Transverse colon (tissue), 4 donors: ENCODE measurements at regions not wholly inside any gene's neighbourhood (a gene's known extent, or its start where the extent isn't known, plus 50 kb on each side); places are given as distances from the start of the nearest gene placed in this dataset.

Experiments
- DNase-seq: peaks from one replicate; pipeline ENCODE4 v3.0.0-alpha.2; 2019
- H3K27ac ChIP-seq, 4 donors: fragments of 200-600 bp; sonication (generic); 2 replicates each; pipeline ENCODE4 v1.5.1; 2016 to 2018; ENCODE audit warnings: inconsistent platforms in 4 of 4
- H3K27me3 ChIP-seq: fragments of 200-600 bp; sonication (generic); 2 replicates; pipeline ENCODE4 v1.5.1; 2017; ENCODE audit warnings: inconsistent platforms
- H3K36me3 ChIP-seq, 4 donors: fragments of 200-600 bp; sonication (generic); 2 replicates each; pipeline ENCODE4 v1.5.1; 2017 to 2019; ENCODE audit warnings: inconsistent platforms in 4 of 4
- H3K4me1 ChIP-seq, 4 donors: fragments of 200-600 bp; sonication (generic); 2 replicates each; pipeline ENCODE4 v1.5.1; 2017 to 2020; ENCODE audit warnings: inconsistent platforms in 4 of 4
- H3K4me3 ChIP-seq, 4 donors: fragments of 200-600 bp; sonication (generic); 1 replicate in 1 of 4; 2 replicates in 3 of 4; pipeline versions ENCODE4 v1.5.1 to v1.6.1; 2017 to 2019; ENCODE audit warnings: inconsistent platforms in 4 of 4
- H3K9me3 ChIP-seq, 2 donors: fragments of 200-600 bp; sonication (generic); 2 replicates each; pipeline ENCODE4 v1.5.1; 2017 to 2019; ENCODE audit warnings: inconsistent platforms in 2 of 2
- CTCF ChIP-seq, 5 experiments: fragments of 200-600 bp in 3 of 5; fragments of 450-650 bp in 2 of 5; sonication (generic) in 3 of 5; IDR thresholded peaks; 1 replicate in 2 of 5; 2 replicates in 3 of 5; pipeline ENCODE4 v1.5.1; 2016 to 2017; ENCODE audit warnings: antibody characterized with exemption in 5 of 5, inconsistent platforms in 3 of 5, mild to moderate bottlenecking in 2 of 5, moderate library complexity in 1 of 5
- EP300 ChIP-seq: sonication (generic); formaldehyde crosslinking; IDR thresholded peaks from one replicate; pipeline ENCODE4 v1.6.1; 2017; ENCODE audit warnings: antibody characterized with exemption, low read depth
- POLR2A ChIP-seq: fragments of 450-650 bp; IDR thresholded peaks from one replicate; pipeline ENCODE4 v1.6.1; 2016; ENCODE audit warnings: antibody characterized with exemption, mild to moderate bottlenecking, moderate library complexity
- POLR2AphosphoS5 ChIP-seq, 3 donors: sonication (generic); formaldehyde crosslinking; IDR thresholded peaks; one replicate each; pipeline ENCODE4 v1.6.1; 2016; ENCODE audit warnings: antibody characterized with exemption in 3 of 3
- WGBS, 2 donors: methylation state at CpG; one replicate each; pipeline ENCODE4 v1.1.5; 2018; ENCODE audit warnings: low coverage in 1 of 2; 5-methylcytosine and 5-hydroxymethylcytosine counted together
- in situ Hi-C, 4 donors: fragments of 200-750 bp; cut with MboI; loops; one replicate each; pipeline versions ENCODE4 v1.15.0 to v1.15.1; 2017; ENCODE audit warnings: low sequenced_read_pairs in 3 of 4, low pct_ligation_motif_present in 1 of 4, low pct_unique_long_range_greater_than_20kb in 1 of 4
- intact Hi-C: fragments of 100-400 bp; cut with DNase I; formaldehyde crosslinking; loops from one replicate; pipeline ENCODE4 v1.15.1; 2023; ENCODE audit warnings: low total_unique reads

GRCh38 chr20:58148891-58149290 is 79.6 kb downstream of the ANKRD60 start:
- Histone ChIP-seq H3K4me3 (no peak overlapping the region), H3K9me3 (no peaks in the 10 kb centered on the region), H3K4me1 (no peaks in the 10 kb centered on the region), H3K36me3 (no peaks in the 10 kb centered on the region), H3K27me3 (peaks cover 15% of the 10 kb centered on the region), H3K27ac (no peak overlapping the region)
- in situ Hi-C loops: no loop called here
- no peak for TF ChIP-seq EP300
- TF ChIP-seq POLR2AphosphoS5 (IDR thresholded peaks at IDR 0.05): no peak
- TF ChIP-seq POLR2A: no peak
- TF ChIP-seq CTCF (IDR thresholded peaks at IDR 0.05): no peak
- intact Hi-C loops: no loop called here
- no peak for DNase-seq
- WGBS, 2 donors: 78 to 92% methylated on average over 2 to 8 of the region's 8 CpGs

- Histone ChIP-seq H3K9me3 (no peaks in the 10 kb centered on the region), H3K27me3 (peaks cover 15% of the 10 kb centered on the region), H3K27ac (no peak overlapping the region), H3K4me3 (no peak overlapping the region), H3K4me1 (no peaks in the 10 kb centered on the region), H3K36me3 (no peaks in the 10 kb centered on the region)
- TF ChIP-seq POLR2A (no peak), EP300 (no peak), CTCF (IDR thresholded peaks at IDR 0.05) (no peak), POLR2AphosphoS5 (IDR thresholded peaks at IDR 0.05) (no peak)
- no peak for DNase-seq
- intact Hi-C loops: no loop called here
- 80 to 90% methylated on average over 2 to 10 of the region's 10 CpGs for WGBS, 2 donors
- in situ Hi-C loops: no loop called here
These were observed 80.7 kb downstream of the ANKRD60 start for GRCh38 chr20:58147628-58148370.

- H3K27me3 ChIP-seq: peaks cover 15% of the 10 kb centered on the region
- H3K9me3 ChIP-seq: no peaks in the 10 kb centered on the region
- H3K4me1 ChIP-seq: no peaks in the 10 kb centered on the region
- DNase-seq: no peak
- H3K4me3 ChIP-seq: no peak overlapping the region
- no peaks in the 10 kb centered on the region for H3K36me3 ChIP-seq
- 88 to 100% methylated on average over 1 to 11 of the region's 11 CpGs for WGBS, 2 donors
- no peak for TF ChIP-seq POLR2AphosphoS5 (IDR thresholded peaks at IDR 0.05)
- TF ChIP-seq POLR2A: no peak
- TF ChIP-seq EP300: no peak
- no peak for TF ChIP-seq CTCF (IDR thresholded peaks at IDR 0.05)
- intact Hi-C loops (no loop called here), in situ Hi-C loops (no loop called here)
- H3K27ac ChIP-seq: no peak overlapping the region
These were observed 81.7 kb downstream of the ANKRD60 start for GRCh38 chr20:58146746-58147140.

GRCh38 chr20:58146081-58146745 is 82.2 kb downstream of the ANKRD60 start:
- in situ Hi-C loops: no loop called here
- no peak for DNase-seq
- 73 to 77% methylated on average over 7 to 8 of the region's 8 CpGs for WGBS, 2 donors

More at GRCh38 chr20:58146081-58146745, 82.2 kb downstream of the ANKRD60 start:
- Histone ChIP-seq H3K9me3 (no peaks in the 10 kb centered on the region), H3K27me3 (peaks cover 10% of the 10 kb centered on the region), H3K27ac (no peak overlapping the region), H3K4me1 (no peaks in the 10 kb centered on the region), H3K36me3 (no peaks in the 10 kb centered on the region), H3K4me3 (no peak overlapping the region)
- TF ChIP-seq POLR2A (no peak), POLR2AphosphoS5 (IDR thresholded peaks at IDR 0.05) (no peak), EP300 (no peak), CTCF (IDR thresholded peaks at IDR 0.05) (no peak)
- intact Hi-C loops: no loop called here
